ENCODE measurements at regions not wholly inside any gene's neighbourhood (a gene's known extent, or its start where the extent isn't known, plus 50 kb on each side); places are given as distances from the start of the nearest gene placed in this dataset.
A peak's percentile ranks its signal among the peaks of the same experiment; 100 is the strongest.
"Not testable (repeated sequence)": the region's sequence is repeated elsewhere in the genome, so short reads cannot be mapped to it uniquely, and the experiment has no call there.

DNA sequence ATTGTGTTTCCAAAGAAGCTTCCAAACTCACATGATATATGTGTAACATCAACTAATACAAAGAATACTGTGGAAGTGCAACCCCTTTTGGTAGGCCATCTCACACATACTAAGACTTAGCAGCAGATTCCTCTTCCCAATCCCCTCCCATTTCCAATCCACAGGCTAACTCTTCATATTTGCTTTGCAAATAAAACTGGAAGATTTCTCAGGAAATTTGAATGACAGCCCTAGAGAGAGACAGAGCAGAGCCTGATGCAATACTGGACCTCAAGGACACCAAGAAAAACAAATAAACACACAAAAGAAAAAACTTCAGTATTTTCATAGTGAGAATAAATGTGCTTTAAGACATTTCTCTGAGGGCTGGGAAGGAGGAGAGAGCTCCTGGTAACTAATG is 190.2 kb upstream of the BRINP3 start:
- FAIRE-seq (no peak), DNase-seq (ENCODE audit: low spot score) (no peak)

DNA sequence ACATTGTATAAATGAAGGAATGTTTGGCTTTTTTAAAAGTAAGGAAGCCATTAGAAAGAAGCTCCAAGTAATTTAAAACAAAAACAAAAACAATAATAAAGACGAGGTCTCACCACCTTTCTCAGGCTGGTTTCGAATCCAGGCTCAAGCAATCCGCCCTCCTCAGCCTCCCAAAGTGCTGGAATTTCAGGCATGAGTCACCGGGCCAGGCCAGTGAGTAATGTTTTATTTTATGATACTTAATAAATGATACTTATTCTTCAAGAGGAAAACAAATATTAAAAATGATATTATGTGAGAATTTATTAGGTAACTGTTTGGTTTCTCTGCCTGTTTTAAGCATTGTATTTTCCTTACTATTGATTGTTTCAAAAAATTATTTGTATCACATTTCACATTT is 201.4 kb upstream of the BRINP3 start:
- no peak for FAIRE-seq

GRCh38 chr1:190679454-190679853 is 201.8 kb upstream of the BRINP3 start:
- FAIRE-seq (no peak), DNase-seq (ENCODE audit: low spot score) (peak; percentile 2)

More for the DNA sequence above, 201.4 kb upstream of the BRINP3 start:
- DNase-seq (ENCODE audit: low spot score) = peak; percentile 2

- no peak for DNase-seq (ENCODE audit: low spot score)
- FAIRE-seq = no peak
These were observed 202.3 kb upstream of the BRINP3 start for GRCh38 chr1:190679983-190680382.

DNA sequence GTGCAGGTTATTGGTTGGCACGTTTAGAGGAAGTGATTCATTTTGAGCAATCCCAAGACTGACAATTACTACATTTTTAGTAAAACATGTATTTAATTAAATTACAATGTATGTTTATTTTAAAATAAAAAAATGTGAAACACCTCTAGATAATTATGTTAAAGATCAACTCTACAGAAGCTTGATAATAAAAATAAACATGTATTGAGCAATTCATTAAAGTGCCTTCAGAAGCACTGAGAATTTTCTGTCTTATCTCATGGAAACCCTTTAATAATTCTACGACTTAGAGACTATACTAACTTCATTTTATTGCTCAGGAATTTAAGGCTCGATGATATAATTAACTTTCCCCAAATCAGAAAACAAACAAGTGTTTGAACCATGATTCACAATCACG is 208.0 kb upstream of the BRINP3 start:
- DNase-seq (ENCODE audit: low spot score) (no peak), FAIRE-seq (no peak)

DNA sequence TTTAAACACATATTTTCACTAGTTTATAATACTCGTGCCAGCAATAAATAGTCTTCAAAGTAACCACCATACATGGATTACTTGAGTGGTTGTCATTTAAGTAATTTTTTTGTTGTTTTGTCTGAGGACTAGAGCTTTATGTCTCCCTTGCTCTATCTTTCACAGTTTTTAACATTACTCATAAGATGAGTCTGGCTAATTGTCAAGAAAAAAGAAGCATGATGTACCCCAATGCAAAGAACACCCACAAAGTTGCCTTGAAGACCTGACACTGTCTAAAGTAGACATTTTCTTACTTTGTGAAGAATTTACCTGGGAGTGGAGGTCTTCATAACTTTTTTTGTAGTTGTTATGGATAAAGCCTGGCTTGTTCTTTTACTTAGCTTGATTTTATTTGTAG is 210.4 kb upstream of the BRINP3 start:
- no peak for FAIRE-seq

DNA sequence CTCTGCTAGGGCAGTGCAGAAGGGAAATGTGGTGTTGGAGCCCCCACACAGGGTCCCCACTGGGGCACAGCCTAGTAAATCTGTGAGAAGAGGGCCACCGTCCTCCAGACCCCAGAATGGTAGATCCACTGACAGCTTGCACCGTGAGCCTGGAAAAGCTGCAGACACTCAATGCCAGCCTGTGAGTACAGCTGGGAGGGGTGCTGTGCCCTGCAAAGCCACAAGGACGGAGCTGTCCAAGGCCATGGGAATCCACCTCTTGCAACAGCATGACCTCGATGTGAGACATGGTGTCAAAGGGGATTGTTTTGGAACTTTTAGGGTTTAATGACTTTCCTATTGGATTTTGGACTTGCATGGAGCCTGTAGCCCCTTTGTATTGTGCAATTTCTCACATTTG is 220.8 kb upstream of the BRINP3 start:
- DNase-seq (ENCODE audit: low spot score); FAIRE-seq: not testable (repeated sequence)

More for the DNA sequence above, 210.4 kb upstream of the BRINP3 start:
- no peak for DNase-seq (ENCODE audit: low spot score)

GRCh38 chr1:190699165-190699564 is 221.5 kb upstream of the BRINP3 start:
- no peak for FAIRE-seq
- DNase-seq (ENCODE audit: low spot score) = no peak

DNA sequence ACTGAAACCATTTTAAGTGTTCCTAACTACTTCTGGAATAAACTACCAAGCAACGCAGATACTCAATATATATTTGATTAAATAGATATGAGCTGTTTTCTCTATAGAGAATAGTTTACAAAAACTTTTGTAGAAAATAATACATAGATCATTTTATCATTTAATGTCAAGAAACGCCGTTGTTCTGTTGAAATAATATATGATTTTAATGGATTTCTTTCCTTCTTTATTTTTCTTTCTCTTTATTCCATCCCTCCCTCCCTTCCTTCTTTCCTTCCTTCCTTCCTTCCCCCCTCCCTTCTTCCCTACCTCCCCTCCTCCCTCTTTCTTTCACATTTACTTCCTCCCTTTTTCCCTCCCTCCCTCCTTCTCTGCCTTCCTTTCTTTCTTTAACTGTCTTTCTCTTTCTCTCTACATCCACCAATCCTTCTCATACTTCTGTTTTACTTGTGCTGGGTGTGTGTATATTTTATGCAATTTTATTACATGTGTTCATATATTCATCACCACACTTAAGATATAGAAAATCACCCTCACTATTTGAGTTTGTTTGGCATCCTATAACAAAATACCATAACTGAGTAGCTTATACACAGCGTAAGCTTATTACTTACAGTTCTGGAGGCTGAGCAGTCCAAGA is 230.9 kb upstream of the BRINP3 start:
- FAIRE-seq (no peak), DNase-seq (ENCODE audit: low spot score) (no peak)

GRCh38 chr1:190711069-190711468 is 233.4 kb upstream of the BRINP3 start:
- FAIRE-seq (no peak), DNase-seq (ENCODE audit: low spot score) (no peak)

DNA sequence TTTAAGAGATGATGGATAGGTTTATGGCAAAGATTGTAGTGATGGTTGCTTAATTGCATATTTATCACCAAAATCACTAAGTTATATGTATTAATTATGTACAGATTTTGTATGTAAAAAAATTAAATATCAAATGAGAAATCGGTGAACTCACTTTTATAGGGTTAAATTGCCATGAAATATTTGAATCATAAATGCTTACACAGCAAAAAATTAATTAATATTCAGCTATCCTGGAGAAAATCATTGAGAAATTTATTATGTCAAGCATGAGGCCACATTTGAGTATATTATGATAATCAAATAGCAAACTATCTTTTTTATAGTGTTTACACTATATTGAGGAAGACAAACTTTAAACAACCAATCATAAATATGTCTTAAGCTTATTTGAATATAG is 239.4 kb upstream of the BRINP3 start:
- FAIRE-seq (no peak), DNase-seq (ENCODE audit: low spot score) (no peak)

DNA sequence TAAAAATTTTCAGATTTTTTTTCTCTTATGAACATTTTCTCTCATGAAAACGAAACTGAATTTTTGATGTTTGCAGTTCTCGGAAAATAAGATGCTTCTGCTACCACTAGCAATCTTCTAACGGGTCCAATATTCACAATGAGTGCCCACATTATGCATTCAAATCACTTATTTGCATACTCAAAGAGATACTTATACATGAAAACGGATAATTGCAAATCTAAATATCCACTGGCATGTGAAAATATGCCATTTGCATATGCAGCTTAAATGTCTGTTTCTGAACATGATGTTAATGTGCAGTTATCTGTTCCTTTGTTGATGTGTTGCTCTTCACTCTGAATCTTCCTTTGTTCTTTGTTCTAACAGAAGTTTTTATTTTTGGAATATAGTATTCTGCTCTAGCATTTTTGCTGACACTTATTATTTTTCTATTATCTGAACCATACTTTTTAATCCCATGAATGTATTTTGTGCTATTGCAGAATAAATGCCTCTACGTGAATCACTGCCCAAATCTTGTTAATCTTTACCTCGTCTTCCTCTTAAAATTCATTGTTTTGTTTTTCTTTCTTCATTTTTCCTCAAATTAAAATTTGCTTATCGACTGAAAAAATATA is 259.4 kb upstream of the BRINP3 start:
- DNase-seq (ENCODE audit: low spot score) = no peak
- FAIRE-seq = no peak

GRCh38 chr1:190738317-190738716 is 260.7 kb upstream of the BRINP3 start:
- no peak for DNase-seq (ENCODE audit: low spot score)
- no peak for FAIRE-seq

DNA sequence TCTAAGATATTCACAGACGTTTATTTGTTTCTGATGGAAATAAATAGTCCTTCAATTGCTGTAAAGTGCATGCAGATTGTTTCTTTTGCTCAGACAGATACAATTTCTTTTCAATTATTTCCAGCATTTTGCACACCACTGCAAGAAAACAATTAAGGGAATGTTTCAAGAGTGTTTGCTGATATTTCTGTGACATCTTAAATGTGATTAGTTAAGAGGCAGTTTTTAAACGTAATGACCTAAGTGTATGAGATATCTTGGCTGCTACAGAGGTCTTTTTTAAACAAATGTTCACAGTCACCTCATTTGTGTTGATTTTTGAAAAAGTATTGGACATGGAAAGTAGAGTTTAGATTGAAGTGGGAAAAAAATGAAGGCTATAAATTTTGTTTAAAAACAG is 262.3 kb upstream of the BRINP3 start:
- DNase-seq (ENCODE audit: low spot score) (no peak), FAIRE-seq (no peak)

DNA sequence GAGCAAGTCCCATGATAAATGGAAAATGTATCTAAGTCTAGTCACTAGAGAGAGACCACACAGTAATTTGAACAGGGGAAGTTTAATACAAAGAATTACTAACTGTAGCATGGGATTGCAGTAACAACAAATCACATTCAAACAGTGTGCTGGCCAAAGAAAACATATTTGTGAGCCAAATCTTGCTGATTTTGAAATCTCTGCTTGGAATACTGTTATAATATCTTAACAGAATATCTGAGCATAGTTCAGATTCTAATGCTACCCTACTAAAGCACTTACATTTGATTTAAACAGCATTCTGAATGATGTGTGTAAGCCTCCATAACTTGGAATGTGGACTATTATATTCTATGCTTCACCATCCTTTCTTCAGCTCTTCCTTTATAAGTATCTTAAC is 270.0 kb upstream of the BRINP3 start:
- no peak for FAIRE-seq

DNA sequence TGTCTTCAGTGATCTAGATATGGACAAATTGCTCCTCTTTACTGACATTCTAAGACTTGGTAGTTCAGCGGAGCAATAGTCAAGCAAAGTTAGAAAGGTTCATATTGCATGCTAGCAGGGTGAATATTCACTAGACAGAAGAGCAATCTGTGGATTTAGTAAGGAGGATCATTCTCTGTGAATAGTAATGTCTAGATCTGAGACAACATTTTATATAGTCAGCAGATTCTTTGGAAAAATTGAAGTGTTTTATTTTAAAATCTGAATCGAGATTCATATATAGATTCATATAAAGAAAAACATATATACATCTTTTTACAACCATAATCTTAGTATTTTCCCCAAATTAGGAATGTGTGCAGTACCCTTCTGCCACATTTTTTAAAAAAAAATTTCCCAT is 274.5 kb upstream of the BRINP3 start:
- no peak for DNase-seq (ENCODE audit: low spot score)
- no peak for FAIRE-seq

More for the DNA sequence above, 270.0 kb upstream of the BRINP3 start:
- DNase-seq (ENCODE audit: low spot score) = no peak

GRCh38 chr1:190754666-190755065 is 277.0 kb upstream of the BRINP3 start:
- DNase-seq (ENCODE audit: low spot score) (peak; percentile 4), FAIRE-seq (no peak)

GRCh38 chr1:190759807-190760206 is 282.1 kb upstream of the BRINP3 start:
- FAIRE-seq = no peak
- no peak for DNase-seq (ENCODE audit: low spot score)

DNA sequence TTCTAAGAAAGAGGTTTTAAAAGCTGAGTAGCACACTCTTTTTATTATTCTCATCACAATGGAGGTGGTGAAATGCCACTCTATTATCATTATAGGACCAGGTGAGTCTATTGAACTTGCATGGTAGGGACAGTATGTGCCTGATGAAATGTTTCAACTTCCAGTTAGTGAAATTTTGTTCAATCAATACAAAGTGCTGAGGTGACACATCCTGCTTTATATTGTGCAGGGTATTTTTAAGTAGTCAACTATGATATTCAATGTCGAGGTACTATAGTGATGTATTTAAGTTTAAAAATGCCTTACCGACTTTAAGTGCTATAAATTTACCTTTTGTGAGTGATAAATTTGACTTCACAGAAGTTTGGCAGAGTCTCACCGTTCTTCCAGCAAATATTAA is 284.7 kb upstream of the BRINP3 start:
- DNase-seq (ENCODE audit: low spot score) (no peak), FAIRE-seq (no peak)

DNA sequence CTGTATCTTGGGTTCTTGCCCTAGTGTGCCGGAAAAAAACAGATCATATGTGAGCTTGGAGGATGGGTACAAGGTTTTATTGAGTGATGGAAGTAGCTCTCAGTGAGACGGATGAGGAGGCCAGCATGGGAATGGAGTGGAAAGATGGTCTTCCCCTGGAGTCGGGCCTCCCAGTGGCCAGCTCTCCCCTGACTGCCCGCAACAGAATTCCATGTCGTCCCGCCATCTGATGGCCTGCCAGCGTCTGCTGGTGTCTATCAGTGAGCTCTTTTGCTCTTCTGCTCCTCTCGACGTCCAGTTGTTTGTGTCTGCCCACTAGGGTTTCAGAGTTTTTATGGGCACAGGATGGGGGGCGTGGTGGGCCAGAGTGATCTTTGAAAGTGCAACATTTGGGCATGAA is 315.2 kb upstream of the BRINP3 start:
- FAIRE-seq (no peak), DNase-seq (ENCODE audit: low spot score) (no peak)

DNA sequence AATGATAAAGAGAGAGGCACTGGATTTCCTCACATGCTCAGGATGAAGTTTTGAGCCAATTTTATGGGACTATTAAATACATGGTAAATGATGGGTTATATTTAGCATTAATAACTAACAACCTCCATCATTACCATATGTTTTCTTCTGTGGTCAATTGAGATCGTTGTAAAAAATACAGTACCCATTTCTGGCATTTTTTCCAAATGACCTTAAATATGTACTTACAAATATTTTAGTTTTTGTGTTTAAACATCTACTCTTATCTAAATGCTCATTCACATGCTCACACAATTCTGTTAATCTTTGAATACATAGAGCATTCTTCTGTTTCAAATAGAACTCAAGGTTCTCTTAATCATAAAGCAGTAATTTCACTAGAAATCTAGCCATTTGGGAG is 330.0 kb upstream of the BRINP3 start:
- no peak for DNase-seq (ENCODE audit: low spot score)
- no peak for FAIRE-seq

GRCh38 chr1:190808035-190808434 is 330.4 kb upstream of the BRINP3 start:
- FAIRE-seq (no peak), DNase-seq (ENCODE audit: low spot score) (no peak)

DNA sequence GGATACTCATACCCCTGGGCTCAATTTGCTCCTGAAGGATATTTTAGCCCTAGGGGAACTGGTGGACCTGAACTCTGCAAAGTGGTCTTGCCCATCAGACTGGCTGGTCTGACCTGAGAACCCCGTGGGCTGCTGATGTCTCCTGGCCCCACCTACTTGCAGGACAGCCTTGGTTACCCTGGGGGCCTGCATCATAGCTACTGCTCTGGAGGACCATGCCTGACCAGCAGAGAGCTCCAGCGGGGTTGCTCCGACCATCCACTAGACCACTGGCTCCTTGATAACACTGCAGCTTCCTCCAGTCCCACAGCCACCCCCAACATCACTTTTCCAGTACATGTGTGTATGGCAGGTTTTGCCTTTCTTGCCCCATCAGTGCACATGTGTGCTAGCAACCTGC is 331.6 kb upstream of the BRINP3 start:
- no peak for DNase-seq (ENCODE audit: low spot score)
- FAIRE-seq = no peak
